GM12872 (cell line): ENCODE measurements at regions not wholly inside any gene's neighbourhood (a gene's known extent, or its start where the extent isn't known, plus 50 kb on each side); places are given as distances from the start of the nearest gene placed in this dataset.

Experiments
- TF ChIP-seq, protein P1 (sequence below): IDR thresholded peaks from 3 replicates; pipeline ENCODE4 v1.5.1; 2011; ENCODE audit warnings: low read depth, mild to moderate bottlenecking, low read length, moderate library complexity; ENCODE audit not compliant: insufficient read depth

DNA sequence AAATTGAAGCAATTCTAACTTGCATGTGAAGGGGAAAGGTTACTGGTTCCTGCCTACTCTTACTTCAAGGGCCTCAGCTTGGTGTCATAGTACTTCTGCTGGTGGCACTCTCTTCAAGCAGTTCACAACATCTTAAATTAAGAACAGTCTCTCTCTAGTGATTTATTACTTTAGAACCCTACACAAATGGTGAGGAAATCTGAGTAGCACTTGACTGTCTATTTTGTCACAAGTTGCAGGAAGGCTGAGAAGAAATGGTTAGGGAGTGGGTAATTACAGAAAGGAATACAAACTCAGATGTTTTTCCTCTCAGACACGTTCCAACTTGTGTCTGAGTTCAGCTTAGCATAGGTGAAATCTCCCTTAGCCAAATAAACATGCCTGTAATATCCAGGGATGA, 242.3 kb upstream of the GRIA3 start:
- TF ChIP-seq, protein P1, sequence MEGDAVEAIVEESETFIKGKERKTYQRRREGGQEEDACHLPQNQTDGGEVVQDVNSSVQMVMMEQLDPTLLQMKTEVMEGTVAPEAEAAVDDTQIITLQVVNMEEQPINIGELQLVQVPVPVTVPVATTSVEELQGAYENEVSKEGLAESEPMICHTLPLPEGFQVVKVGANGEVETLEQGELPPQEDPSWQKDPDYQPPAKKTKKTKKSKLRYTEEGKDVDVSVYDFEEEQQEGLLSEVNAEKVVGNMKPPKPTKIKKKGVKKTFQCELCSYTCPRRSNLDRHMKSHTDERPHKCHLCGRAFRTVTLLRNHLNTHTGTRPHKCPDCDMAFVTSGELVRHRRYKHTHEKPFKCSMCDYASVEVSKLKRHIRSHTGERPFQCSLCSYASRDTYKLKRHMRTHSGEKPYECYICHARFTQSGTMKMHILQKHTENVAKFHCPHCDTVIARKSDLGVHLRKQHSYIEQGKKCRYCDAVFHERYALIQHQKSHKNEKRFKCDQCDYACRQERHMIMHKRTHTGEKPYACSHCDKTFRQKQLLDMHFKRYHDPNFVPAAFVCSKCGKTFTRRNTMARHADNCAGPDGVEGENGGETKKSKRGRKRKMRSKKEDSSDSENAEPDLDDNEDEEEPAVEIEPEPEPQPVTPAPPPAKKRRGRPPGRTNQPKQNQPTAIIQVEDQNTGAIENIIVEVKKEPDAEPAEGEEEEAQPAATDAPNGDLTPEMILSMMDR = no peak

DNA sequence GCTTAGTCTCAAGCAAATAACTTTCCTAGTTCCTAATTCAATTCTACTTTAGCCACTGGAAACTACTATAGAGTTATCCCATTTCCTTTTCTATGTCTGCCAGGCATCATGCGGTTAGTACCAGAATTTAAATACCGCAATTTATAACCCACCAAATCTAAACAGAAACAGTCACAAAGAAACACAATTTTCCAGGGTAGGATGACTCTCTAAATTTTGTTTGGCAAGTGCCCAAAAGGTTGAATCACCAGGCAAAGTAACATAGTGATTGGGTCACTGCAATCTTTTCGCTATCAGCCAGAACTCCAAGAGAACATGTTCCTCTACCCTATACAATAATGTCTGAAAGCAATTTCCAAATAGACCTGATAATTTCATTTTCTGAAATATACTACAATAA, 240.2 kb upstream of the GRIA3 start:
- TF ChIP-seq, protein P1 = no peak

DNA sequence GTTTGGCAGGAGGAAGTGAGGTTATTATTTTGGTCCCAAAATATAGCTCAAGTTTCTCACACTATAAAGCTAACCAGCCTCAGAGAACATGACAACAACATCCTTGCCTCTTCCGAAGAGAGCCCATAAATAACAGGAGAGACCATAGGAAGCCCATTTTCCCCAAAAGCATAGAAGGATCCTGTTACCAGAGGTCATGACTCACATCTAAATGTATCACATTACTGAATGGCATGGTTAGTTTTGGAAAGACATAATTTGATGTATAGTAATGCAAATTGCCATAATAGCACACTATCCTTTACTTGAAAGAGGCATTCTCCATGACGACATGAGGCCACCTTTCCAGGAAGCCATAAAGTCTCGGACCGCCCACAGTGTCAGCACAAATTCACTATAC, 238.8 kb upstream of the GRIA3 start:
- TF ChIP-seq, protein P1 = no peak

DNA sequence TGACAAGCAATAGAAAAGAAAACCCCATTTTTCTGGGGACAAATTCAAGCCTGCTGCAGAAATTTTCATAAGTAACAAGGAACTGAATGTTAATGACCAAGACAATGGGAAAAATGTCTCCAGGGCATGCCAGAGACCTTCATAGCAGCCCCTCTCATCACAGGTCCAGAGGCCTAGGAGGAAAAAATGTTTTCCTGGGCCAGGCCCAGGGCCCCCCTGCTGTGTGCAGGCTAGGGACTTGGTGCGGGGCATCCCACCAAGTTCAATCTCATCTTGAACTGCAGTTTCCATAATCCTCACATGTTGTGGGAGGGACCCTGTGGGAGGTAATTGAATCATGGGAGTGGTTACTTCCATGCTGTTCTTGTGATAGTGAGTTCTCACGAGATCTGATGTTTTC, 211.5 kb upstream of the GRIA3 start:
- TF ChIP-seq, protein P1 = no peak

DNA sequence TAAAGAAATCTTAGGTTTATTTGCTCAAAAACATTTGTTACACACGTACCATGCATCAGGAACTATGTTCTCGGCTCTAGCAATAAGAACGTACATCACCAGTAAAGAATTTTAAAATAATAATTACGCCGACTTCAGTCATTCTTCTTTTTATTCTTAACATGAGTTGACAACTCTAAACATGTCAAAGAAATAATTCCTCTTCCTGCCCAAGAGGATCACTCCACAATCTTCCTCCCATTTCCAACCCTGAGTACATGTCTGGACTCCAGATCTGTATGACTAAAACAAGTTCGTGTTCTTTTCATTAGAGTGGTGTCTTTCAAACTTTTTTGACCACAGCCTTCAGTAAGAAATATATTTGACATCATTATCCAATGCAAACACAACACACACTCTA, 201.6 kb upstream of the GRIA3 start:
- TF ChIP-seq, protein P1 = no peak

DNA sequence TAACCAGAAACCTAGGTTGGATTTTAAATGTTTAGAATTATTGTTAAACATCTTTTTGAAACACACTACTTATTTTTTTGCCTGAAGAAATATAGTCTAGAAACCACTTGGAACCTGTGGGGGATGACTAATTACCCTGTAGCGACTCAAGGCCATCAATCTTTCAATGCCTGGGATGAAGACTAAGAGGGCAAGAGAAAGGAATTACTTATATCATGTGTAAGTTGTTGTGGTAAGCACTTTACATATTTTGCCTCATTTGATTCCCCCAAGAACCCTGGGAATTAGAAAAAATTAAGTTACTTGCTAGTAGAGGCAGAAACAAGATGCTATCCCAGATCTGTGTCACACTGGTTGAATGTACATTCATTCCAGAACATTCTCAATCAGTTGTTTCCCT, 170.9 kb upstream of the GRIA3 start:
- TF ChIP-seq, protein P1 = no peak

DNA sequence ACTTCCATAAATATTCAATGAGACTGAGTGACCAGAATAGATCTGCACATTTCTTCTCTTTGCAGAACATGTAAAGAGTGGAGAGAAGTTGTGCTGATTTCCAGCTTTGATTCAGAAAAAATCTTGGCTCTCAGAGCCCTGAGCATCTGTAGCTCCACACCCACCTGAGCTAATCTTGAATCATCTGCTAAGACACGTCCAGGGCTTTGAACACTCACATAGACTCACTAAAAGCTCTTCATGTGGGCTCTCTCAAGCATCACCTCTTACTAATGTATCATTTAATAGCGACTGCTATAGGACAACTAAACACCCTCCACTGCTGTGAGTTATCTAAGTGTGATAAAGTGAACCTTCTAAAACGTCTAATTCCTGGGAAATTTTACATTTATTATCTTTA, 147.7 kb upstream of the GRIA3 start:
- TF ChIP-seq, protein P1 = no peak

DNA sequence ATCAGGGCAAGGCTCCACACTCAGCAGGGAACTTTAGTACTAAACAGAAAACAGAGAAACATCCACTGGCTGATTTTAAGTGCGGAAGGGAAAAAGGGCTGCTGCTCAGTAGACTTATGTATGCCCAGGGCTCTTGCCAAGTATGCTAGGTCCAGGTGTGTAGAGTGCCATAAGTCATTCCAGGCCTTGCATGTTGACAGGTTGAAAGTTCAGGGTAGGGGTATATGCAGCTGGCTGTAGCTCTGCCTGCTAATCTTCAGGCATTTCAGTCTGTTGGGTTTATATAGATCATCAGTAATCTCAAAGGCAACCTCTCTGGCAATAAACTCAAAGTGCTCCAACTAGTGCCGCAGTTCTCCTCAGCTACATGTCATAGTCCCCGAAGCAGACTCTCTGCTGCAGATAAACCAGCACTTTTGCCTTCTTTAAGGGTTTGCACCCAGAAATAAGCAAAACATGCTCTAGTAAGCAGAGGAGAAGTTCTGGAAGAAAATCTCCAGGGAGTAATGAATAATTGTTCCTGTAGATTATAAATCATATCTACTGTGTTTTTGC, 134.9 kb upstream of the GRIA3 start:
- TF ChIP-seq, protein P1 = no peak
